ENCODE measurements at regions not wholly inside any gene's neighbourhood (a gene's known extent, or its start where the extent isn't known, plus 50 kb on each side); places are given as distances from the start of the nearest gene placed in this dataset.

DNA sequence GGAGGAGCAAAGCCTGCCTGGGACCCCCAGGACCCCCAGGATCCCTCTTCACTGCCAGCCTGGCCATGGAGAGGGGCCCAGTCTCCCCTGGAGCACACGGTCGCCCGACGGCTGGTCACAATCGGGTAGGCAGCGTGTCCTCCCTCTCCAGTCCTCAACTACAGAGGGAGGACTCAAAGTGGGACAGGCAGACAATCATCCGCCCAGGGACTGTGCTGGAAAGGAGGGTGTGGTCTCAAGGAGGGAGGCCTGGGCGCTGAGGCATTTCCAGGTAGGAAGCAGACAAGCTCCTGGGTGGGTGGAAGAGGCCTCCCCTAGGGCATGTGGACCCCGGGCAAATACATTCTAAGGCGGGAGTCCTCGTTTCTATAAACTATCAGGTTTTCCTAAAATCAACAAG lies 93.2 kb upstream of the ADAMTS2 start:
- no peak overlapping the region for H3K4me3 ChIP-seq
- no peak for TF ChIP-seq TCF7 (IDR thresholded peaks at IDR 0.05; ENCODE audit: borderline replicate concordance)
- TF ChIP-seq IKZF1 (conservative IDR thresholded peaks at IDR 0.05), result no peak
- no peak for TF ChIP-seq HDAC6 (IDR thresholded peaks at IDR 0.05; ENCODE audit: unreplicated experiment)
- no peak for TF ChIP-seq EGR1 (IDR thresholded peaks at IDR 0.05; ENCODE audit: borderline replicate concordance in 1 of 2, low read depth in 2 of 2, low read length in 2 of 2)
- ChIA-PET POLR2A (no interaction called here), SMC1A (ENCODE audit: uncharacterized antibody, unreplicated experiment) (no interaction called here), RAD21 (ENCODE audit: unreplicated experiment) (no interaction called here), CTCF (no interaction called here)
- H3K4me1 ChIP-seq (ENCODE audit: control insufficient read depth, insufficient read depth, low read length), result no peaks in the 10 kb centered on the region
- no peak for ATAC-seq
- FAIRE-seq, result no peak
- intact Hi-C loops (cut with micrococcal nuclease; ENCODE audit: unreplicated experiment), result no loop called here
- no peak for DNase-seq (ENCODE audit: low read depth, low spot score)
- H3K27me3 ChIP-seq (replicated peaks in 1 of 2; ENCODE audit: control insufficient read depth in 2 of 2, insufficient read depth in 2 of 2, low read length in 1 of 2), result no peaks in the 10 kb centered on the region
- H3K9me3 ChIP-seq (replicated peaks; ENCODE audit: control insufficient read depth, insufficient read depth, low read length), result no peaks in the 10 kb centered on the region; the same call in 2 of the 3 replicates
- H3K36me3 ChIP-seq (ENCODE audit: control insufficient read depth in 2 of 2, insufficient read depth in 2 of 2, low read length in 1 of 2), result no peaks in the 10 kb centered on the region
- no peak overlapping the region for H2AFZ ChIP-seq (ENCODE audit: control insufficient read depth, low read depth, low read length)
- in situ Hi-C loops (cut with MboI), result no loop called here
- H4K20me1 ChIP-seq (ENCODE audit: control insufficient read depth, insufficient read depth), result no peaks in the 10 kb centered on the region
- no peak overlapping the region for H3K4me2 ChIP-seq (ENCODE audit: control insufficient read depth, insufficient read depth)
- no peak overlapping the region for H3K27ac ChIP-seq (ENCODE audit: control insufficient read depth, insufficient read depth)
- no peak overlapping the region for H3K9ac ChIP-seq (ENCODE audit: control insufficient read depth, insufficient read depth, low read length)
- H3K79me2 ChIP-seq (ENCODE audit: control insufficient read depth, insufficient read depth, low read length), result no peaks in the 10 kb centered on the region
- BruUV-seq (replicated peaks), result no TSS peak
- WGBS (ENCODE audit: insufficient coverage, insufficient replicate concordance, low lambda C conversion rate, missing lambda C conversion rate), result 27% methylated on average over 5 of the region's 11 CpGs

DNA sequence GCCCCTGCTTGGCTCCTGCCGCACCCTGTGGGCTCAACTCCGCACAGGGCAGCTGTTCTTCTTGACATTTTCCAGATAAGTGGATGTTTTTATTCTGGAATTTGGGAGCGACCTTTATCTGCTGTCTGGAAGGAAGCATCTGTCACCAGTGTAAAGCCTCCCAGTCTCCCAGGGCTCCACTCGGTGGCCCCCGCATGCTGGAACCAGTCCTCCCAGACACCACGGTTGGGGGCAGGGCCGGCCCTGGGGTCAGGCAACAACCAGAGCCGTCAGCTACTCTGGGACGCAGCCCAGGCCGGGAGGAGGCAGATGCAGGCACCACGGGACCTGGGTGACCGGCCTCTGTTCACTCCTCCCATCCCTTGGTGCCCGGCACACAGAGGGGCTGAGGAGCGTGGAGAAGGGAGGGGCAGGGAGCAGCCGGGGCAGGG lies 92.8 kb upstream of the ADAMTS2 start:
- no peak overlapping the region for H3K27ac ChIP-seq (ENCODE audit: control insufficient read depth, insufficient read depth)
- no peak overlapping the region for H2AFZ ChIP-seq (ENCODE audit: control insufficient read depth, low read depth, low read length)
- H3K9ac ChIP-seq (ENCODE audit: control insufficient read depth, insufficient read depth, low read length), result no peak overlapping the region
- no peaks in the 10 kb centered on the region for H3K27me3 ChIP-seq (replicated peaks in 1 of 2; ENCODE audit: control insufficient read depth in 2 of 2, insufficient read depth in 2 of 2, low read length in 1 of 2)
- ChIA-PET CTCF (no interaction called here), POLR2A (no interaction called here), SMC1A (ENCODE audit: uncharacterized antibody, unreplicated experiment) (no interaction called here), RAD21 (ENCODE audit: unreplicated experiment) (no interaction called here)
- TF ChIP-seq SUPT20H (IDR thresholded peaks at IDR 0.05; ENCODE audit: borderline replicate concordance, control insufficient read depth, low read depth, low read length) (no peak), ETV6 (conservative IDR thresholded peaks at IDR 0.05 in 1 of 2, IDR thresholded peaks at IDR 0.05 in 1 of 2; ENCODE audit: borderline replicate concordance in 1 of 2, low read depth in 1 of 2) (no peak), CBX3 (IDR thresholded peaks at IDR 0.05; ENCODE audit: borderline replicate concordance, low read depth) (no peak), RBBP5 (conservative IDR thresholded peaks at IDR 0.05) (no peak), SIN3A (IDR thresholded peaks at IDR 0.05; ENCODE audit: low read depth, low read length) (no peak), NFIC (IDR thresholded peaks at IDR 0.05; ENCODE audit: low read depth, low read length) (no peak), IKZF2 (IDR thresholded peaks at IDR 0.05) (no peak), RB1 (IDR thresholded peaks at IDR 0.05; ENCODE audit: borderline replicate concordance) (no peak), STAT3 (IDR thresholded peaks at IDR 0.05; ENCODE audit: low read depth, low read length) (no peak), KAT2A (conservative IDR thresholded peaks at IDR 0.05; ENCODE audit: control insufficient read depth, low read depth, low read length) (no peak), NFXL1 (IDR thresholded peaks at IDR 0.05; ENCODE audit: borderline replicate concordance) (no peak), EGR1 (IDR thresholded peaks at IDR 0.05; ENCODE audit: borderline replicate concordance in 1 of 2, low read depth in 2 of 2, low read length in 2 of 2) (no peak), ZNF274 (IDR thresholded peaks at IDR 0.05; ENCODE audit: insufficient read depth, insufficient read length) (no peak)
- intact Hi-C loops (cut with micrococcal nuclease; ENCODE audit: unreplicated experiment), result no loop called here
- no peak overlapping the region for H3K4me2 ChIP-seq (ENCODE audit: control insufficient read depth, insufficient read depth)
- no TSS peak for BruUV-seq (replicated peaks)
- in situ Hi-C loops (cut with MboI), result no loop called here
- 29% methylated on average over 14 of the region's 15 CpGs for WGBS (ENCODE audit: insufficient coverage, insufficient replicate concordance, low lambda C conversion rate, missing lambda C conversion rate)
- no peak overlapping the region for H3K4me3 ChIP-seq
- H3K36me3 ChIP-seq (ENCODE audit: control insufficient read depth in 2 of 2, insufficient read depth in 2 of 2, low read length in 1 of 2), result no peaks in the 10 kb centered on the region
- H3K9me3 ChIP-seq (replicated peaks; ENCODE audit: control insufficient read depth, insufficient read depth, low read length), result no peaks in the 10 kb centered on the region; the same call in 2 of the 3 replicates
- ATAC-seq (no peak), FAIRE-seq (no peak), DNase-seq (ENCODE audit: low read depth, low spot score) (no peak)
- H3K4me1 ChIP-seq (ENCODE audit: control insufficient read depth, insufficient read depth, low read length), result no peaks in the 10 kb centered on the region
- no peaks in the 10 kb centered on the region for H4K20me1 ChIP-seq (ENCODE audit: control insufficient read depth, insufficient read depth)
- no peaks in the 10 kb centered on the region for H3K79me2 ChIP-seq (ENCODE audit: control insufficient read depth, insufficient read depth, low read length)
